HFF-Myc (cell line): ENCODE measurements at regions not wholly inside any gene's neighbourhood (a gene's known extent, or its start where the extent isn't known, plus 50 kb on each side); places are given as distances from the start of the nearest gene placed in this dataset.

Source experiments
- DNase-seq: peaks from one replicate; pipeline ENCODE4 v3.0.0-alpha.2; 2011; ENCODE audit warnings: low read depth; ENCODE audit errors: extremely low read depth
- H3K4me3 ChIP-seq: replicated peaks from 2 replicates; pipeline ENCODE4 v1.5.1; 2011; ENCODE audit warnings: low read depth, mild to moderate bottlenecking, control low read depth, low read length
- CTCF ChIP-seq: IDR thresholded peaks from 2 replicates; pipeline ENCODE4 v1.5.1; 2012; ENCODE audit warnings: mild to moderate bottlenecking, low read depth, low read length, control low read depth; ENCODE audit errors: missing control alignments

- DNase-seq = no peak
- no peak for TF ChIP-seq CTCF
- no peak overlapping the region for H3K4me3 ChIP-seq
These were observed 113.4 kb downstream of the FBXO8 start for GRCh38 chr4:174170091-174170490.

GRCh38 chr4:174157106-174157607 lies 126.3 kb downstream of the FBXO8 start:
- no peak for TF ChIP-seq CTCF
- no peak for DNase-seq
- H3K4me3 ChIP-seq = no peak overlapping the region

GRCh38 chr4:174156239-174156826 lies 127.1 kb downstream of the FBXO8 start:
- H3K4me3 ChIP-seq = no peak overlapping the region
- TF ChIP-seq CTCF = peak; percentile 55
- DNase-seq = peak; percentile 19

GRCh38 chr4:174154215-174154854 lies 129.1 kb downstream of the FBXO8 start:
- H3K4me3 ChIP-seq = no peak overlapping the region
- TF ChIP-seq CTCF = no peak
- no peak for DNase-seq

- no peak overlapping the region for H3K4me3 ChIP-seq
- no peak for DNase-seq
- TF ChIP-seq CTCF = no peak
These were observed 130.6 kb downstream of the FBXO8 start for GRCh38 chr4:174152717-174153466.

- H3K4me3 ChIP-seq = no peak overlapping the region
- no peak for DNase-seq
- no peak for TF ChIP-seq CTCF
These were observed 135.6 kb downstream of the FBXO8 start for GRCh38 chr4:174147863-174148262.
